ENCODE measurements at regions not wholly inside any gene's neighbourhood (a gene's known extent, or its start where the extent isn't known, plus 50 kb on each side); places are given as distances from the start of the nearest gene placed in this dataset.
"Not testable (repeated sequence)": the region's sequence is repeated elsewhere in the genome, so short reads cannot be mapped to it uniquely, and the experiment has no call there.

DNA sequence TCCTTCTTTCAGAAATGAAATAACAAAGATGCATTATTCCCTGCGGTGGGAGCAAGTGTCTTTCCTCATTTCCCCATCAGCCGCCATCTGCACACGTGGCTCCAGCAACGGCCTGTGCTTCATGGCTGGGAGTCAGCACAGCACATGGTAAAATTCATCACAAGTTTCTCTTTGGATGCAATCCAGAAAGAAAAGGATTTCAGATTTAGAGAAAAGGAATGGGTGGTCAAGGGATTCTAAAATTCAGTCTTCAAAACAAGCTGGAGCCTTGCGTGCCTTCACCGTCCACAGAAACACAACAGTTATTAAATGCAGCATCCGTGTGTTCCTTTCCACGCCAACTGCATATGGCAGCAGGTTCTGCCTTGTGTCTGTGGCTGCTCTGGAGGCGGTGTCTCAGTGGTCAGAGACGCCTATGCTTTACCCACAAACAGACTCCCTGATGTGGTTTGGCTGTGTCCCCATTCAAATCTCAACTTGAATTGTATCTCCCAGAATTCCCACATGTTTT lies 107.6 kb downstream of the THBS2 start:
- in situ Hi-C loops (cut with HindIII; ENCODE audit: low sequenced_read_pairs) = no loop called here

DNA sequence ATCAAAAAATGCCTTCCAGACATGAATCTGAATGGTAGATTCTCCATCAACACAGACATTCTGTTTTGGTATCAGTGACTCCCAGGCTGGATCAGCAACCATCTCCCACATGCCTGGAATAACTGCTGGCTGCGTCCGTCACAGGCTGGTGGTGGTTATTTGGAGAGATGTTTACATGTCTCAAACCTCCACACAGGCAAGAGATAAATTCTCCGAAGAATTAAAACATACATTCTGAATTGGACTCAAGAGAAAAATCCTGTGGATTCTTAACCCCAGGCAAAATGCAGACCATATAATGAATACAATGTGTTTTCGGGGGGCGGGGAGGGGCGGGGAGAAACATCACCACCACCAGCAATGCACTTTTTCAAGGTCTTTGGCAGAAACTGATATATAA lies 108.2 kb downstream of the THBS2 start:
- in situ Hi-C loops (cut with HindIII; ENCODE audit: low sequenced_read_pairs) = no loop called here

DNA sequence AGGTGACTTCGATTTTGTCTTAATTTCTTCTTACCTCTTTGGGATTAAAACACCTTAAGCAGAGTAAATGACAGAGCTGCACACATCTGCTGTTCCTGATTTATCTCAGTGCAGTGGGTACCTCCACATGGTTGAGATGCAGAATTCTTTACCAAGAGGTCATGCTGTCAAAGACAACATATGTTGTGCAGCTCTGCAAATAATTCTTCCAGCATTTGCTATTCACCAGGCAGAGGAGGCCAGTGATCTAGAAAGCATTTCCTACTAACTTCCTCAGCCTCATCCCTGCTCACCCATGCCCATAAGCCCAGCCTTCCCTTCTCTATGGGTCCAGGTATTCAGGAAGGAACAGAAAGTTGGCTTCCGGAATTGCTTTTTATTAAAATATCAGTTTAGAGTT lies 109.3 kb downstream of the THBS2 start:
- in situ Hi-C loops (cut with HindIII; ENCODE audit: low sequenced_read_pairs) = no loop called here

DNA sequence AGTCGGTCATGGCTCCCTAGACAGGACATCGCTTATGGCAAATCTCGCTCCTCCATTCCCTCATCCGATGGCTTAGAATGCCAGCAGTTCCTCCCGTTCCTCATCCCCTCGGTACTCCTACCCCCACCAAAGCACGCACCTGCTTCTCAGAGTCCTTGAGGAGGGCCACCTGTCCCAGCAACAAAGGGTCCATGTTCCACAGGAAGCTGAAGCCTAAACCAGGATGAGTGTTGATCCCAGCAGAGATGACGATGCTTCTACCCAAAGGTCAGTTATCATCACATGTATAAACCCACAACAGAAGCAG lies 111.2 kb downstream of the THBS2 start:
- in situ Hi-C loops (cut with HindIII; ENCODE audit: low sequenced_read_pairs) = no loop called here

DNA sequence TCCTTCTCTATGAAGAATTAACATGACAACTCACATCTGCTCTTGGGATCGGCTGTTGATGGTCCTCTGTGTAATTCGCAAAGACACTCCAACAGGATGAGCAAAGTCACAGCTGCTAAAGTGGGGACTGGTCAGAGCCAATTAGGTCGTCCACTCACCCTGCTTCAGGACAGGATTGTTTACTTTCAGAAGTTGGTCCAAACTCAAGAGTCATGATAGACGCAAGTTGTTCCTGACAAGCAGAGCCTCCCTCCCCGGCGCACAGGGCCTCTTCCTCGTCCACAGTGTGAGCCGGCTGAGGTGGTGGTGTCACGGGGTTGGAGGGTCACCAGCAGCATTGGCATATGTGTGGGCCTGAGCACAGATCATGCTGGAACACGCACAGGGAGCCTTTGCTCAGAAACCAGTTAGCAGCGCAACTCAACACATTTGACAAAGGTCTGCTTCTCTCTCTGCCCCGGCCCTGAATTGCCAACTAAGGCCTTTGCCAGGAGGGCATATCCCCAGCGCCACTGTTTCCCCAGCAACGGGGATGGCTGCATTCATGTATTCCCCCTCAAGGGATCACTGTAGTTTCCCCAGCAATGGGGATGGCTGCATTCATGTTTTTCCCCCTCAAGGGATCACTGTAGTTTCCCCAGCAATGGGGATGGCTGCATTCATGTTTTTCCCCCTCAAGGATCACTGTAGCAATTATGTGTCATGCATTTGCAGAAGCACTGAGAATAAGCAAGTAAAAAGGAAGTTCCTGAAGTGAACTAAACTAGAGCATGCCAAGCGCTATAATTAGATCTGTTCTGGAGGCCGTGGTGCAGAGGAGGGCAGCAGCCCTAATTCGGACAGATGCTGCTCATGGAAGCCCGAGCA lies 111.7 kb downstream of the THBS2 start:
- in situ Hi-C loops (cut with HindIII; ENCODE audit: low sequenced_read_pairs) = no loop called here

DNA sequence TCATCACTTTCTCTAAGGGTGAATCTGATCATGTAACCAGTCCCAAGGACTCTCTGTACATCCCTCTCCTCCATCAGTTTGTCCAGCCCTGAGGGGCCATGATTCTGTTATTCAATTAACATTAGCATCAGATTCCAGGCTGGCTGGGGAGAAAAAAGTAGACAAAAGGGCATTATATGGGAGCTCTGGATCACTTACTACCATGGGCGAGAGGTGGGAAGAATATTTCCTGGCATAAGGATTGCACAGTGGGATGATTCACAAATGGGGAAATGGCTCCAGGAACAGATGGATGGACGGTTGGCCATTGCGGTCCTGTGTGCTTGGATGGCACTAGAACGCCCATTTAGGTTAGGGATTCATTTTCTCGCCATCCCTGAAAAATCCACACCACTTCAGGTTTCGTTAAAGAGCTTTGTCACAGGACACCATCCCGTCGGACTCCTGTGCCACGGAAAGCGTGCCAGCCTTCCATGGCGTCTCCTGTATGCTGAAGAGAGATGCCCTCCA lies 112.6 kb downstream of the THBS2 start:
- in situ Hi-C loops (cut with HindIII; ENCODE audit: low sequenced_read_pairs) = no loop called here

DNA sequence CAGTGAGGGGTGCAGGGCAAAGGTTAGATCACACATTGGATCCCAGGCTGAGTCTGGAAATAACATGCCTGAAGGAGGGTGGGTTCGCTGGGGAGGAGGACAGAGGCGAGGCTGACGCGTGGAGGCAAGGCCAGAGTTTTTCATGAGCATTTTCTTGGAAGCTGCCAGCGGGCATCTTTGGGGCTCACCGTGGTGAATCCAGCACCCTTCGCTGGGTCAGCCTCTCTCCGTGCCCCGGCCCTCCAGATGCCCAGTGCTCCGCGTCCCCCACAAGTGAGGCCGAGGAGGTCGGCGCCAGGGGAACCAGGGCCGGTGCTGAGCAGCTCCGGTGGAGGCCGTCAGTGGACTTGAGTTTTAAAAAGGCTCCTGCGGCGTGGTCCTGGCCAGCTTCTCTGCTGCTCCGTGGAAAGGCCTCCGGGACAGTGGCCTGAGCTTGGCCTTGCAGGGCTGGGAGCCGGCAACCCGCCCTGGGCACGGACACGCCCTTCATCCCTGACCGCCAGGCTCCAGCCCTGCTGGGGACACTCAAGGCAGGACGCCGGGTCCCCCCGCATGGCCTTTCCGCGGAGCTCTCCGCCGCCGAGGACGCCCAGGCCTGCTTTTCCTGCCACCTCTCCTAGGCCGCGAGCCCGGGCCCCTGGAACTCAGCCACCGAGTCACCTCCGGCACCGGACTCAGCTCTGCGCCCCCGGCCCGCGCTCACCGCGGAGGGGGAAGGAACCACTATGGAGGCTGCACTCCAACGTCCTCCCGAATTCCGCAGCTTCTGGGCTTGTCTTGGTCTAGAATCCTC lies 114.3 kb downstream of the THBS2 start:
- in situ Hi-C loops (cut with HindIII; ENCODE audit: low sequenced_read_pairs) = no loop called here

DNA sequence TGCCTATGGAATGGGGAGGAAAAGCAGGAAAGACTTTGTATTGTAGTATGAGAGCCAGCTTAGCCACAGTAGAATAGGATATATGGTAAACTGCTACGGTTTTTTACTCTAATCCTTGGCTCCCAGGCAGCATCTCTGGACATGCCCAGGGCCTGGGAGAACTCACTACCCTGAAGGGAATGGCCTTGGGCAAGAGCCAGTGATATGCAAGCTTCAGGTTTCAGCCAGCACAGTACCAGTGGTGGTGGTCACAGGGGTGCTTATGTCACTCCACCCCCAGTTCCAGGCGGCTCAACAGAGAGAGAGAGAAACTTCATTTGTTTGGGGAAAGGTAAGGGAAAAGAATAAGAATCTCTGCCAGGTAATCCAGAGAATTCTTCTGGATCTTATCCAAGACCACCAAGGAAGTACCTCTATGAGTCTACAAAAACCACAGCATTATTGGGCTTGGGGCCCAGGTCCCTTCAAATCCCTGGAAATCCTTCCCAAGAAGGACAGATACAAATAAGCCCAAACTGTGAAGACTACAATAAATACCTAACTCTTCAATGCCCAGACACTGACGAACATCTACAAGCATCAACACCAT lies 121.2 kb downstream of the THBS2 start:
- in situ Hi-C loops (cut with HindIII; ENCODE audit: low sequenced_read_pairs) = no loop called here

DNA sequence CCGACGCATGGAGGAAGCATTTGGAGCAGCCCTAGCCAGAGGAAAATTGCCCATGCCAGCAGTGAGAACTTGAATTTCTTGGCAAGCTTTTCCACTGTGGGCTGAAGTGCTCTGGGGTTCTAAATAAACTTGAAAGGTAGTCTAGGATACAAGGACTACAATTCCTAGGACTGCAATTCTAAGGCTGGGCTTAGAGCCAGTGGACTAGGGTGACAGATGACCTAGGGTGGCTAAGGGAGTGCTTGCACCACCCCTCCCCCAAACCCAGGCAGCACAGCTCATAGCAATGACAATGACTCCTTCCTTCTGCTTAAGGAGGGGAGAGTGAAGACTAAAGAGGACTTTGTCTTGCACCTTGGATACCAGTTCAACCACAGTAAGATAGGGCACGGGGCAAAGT lies 122.3 kb downstream of the THBS2 start:
- in situ Hi-C loops (cut with HindIII; ENCODE audit: low sequenced_read_pairs) = no loop called here

DNA sequence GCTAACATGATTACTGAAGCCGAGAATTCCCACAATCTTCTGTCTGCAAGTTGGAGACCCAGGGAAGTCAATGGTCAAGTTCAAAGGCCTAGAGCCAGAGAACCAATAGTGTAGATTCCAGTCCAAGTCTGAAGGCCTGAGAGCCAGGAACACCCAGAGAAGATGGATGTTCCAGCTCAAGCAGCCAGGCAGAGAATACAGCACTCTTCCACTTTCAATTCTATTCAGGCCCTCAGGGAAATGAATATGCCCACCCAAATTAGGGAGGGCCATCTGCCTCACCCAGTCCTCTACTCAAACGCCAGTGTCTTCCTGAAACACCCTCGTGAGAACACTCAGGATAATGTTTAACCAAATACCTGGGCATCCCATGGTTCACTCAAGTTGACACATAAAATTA lies 123.5 kb downstream of the THBS2 start:
- in situ Hi-C loops (cut with HindIII; ENCODE audit: low sequenced_read_pairs) = no loop called here

DNA sequence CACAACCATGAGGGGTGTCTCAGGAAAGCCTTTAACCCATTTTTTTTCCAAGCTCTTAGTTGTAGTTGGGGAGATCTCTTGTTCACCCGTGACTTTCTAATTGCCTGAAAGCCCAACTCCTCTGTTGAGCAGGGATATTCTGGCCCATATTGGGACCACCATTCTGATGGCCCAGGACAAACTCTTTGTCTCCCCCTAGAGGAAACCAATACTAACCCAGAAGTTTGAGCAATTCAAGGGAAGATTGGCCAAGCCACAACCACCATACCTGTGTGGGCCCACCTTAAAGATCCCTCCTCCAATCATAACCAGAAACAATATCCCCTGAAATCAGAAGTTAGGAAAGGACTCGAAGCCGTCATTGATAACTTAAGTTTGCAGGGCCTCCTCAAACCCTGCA lies 132.6 kb downstream of the THBS2 start:
- in situ Hi-C loops (cut with HindIII; ENCODE audit: low sequenced_read_pairs) = no loop called here

DNA sequence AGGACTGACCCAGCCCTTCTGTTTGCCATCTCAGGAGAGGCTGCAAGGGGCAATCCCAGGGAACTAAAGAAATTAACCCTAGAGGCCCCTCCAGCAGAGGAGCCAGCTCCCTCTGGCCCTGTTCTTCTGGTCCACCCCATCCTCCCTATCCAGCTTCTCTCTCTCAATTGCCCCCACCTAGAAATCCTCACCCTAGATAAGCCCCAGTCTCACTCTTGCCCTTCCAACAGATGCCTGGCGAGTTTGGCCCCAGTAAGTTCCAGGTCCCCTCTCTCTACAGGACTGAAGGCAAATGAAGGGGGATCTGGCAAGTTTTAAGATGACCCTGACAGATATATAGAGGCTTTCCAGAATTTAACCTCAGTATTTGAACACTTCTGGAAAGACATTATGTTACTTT lies 134.0 kb downstream of the THBS2 start:
- in situ Hi-C loops (cut with HindIII; ENCODE audit: low sequenced_read_pairs) = no loop called here

DNA sequence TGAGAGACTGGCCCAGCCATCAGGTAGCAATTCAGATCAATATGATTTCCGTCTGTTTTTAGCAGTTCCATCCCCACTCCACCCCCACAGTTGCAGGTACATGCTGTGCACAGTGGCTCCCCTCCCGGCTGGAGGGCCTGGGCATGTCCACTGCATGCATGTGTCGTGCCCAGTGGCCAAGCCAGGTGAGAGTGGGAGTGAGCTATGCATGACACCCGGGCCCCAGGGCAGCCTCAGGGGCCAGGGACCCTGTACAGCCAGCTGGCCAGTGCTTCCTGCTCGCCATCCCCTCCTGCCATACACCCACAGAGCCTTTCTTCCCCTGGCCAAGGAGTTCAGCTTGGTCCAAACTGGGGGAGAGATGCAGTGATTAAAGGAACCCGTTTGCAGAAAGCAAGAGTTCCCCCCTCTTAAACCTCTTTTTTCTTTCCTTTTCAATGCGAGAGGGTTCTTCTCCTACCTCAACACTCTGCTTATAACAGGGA lies 135.3 kb downstream of the THBS2 start:
- in situ Hi-C loops (cut with HindIII; ENCODE audit: low sequenced_read_pairs) = no loop called here

DNA sequence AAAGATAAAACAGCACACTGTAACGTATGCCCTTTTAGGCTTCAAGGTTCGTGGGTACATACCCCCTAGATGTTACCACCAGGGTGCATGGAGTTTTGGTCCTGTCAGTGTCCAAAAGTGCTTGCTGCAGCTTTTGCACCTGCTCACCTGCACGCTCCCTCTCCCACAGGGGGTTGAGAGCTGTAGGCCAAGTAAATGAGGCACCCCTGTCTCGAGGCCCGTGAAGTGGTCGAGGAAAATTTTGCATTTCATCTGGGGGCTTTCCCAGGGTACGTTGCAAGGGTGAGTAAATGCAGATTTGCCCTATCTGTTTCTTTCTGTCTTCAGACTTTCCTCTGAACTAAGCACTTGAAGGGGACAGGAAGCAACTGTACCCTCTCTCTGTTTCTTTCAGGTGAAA lies 136.0 kb downstream of the THBS2 start:
- in situ Hi-C loops (cut with HindIII; ENCODE audit: low sequenced_read_pairs) = no loop called here

DNA sequence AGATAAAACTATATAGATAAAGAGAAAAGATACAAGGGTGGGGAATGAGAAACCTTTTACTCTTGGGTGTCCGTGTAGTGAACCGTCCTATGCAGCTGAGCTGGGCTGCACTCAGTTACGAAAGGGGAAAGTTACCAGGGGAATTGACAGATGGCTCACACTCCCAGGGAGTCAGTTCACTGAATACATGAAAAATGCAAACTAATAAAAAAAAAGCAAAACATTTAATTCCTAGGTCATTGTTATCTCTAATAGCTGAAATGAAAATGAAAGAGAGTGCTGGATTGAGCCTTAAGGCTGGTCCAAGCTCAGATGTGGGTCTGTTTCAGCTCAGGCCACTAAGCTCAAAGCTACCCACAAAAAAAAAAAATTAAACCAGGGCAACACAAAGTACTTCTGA lies 138.0 kb downstream of the THBS2 start:
- in situ Hi-C loops (cut with HindIII; ENCODE audit: low sequenced_read_pairs) = no loop called here

DNA sequence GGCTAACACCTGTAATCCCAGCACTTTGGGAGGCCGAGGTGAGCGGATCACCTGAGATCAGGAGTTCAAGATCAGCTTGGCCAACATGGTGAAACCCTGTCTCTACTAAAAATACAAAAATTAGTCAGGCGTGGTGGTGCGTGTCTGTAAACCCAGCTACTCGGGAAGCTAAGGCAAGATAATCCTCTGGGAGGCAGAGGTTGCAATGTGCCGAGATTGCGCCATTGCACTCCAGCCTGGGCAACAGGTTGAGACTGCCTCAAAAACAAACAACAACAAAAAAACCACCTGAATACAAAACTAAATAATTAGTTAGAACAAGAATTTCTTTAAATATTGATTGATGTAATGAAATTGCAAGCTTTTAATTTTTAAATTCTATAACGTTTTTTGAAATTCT lies 139.0 kb downstream of the THBS2 start:
- in situ Hi-C loops (cut with HindIII; ENCODE audit: low sequenced_read_pairs) = not testable (repeated sequence)

DNA sequence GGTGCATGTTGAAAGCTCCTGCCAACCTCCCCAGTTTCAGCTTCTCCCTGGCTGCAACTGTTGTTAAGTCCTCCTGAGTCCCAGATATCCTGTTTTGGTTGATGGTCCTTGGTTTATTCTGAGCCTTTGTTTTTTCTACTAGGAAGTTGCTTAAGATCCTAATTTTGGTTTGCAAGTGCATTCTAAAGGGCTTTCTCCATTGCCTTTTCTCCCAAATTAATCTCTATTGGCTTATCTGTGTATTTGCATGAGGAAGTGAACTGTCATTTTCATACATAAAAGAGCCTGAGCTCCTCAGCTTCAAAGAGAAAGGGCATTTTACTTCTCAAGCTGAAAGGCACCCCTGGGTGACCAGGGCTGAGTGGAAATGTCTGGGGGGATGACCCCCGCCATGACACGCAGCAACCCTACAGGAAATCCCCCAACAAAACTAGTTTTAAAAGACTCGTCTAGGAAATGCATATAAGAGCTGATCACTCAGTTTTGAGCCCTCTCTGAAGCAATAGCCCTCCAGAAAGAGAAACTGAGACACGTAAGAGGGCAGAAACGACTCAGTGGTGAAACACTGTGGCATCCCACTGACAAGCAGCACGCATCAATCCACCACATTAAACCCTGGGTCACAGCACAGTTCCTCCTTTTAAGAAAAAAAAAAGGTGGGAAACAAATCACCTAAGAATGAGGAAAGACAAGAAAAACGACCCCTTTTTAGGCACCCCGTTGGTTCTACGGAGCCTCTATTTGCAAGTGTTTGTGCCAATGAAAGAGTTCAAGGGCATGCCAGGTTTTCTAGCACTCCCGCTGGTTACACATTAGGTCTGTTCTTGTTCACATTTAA lies 140.9 kb downstream of the THBS2 start:
- in situ Hi-C loops (cut with HindIII; ENCODE audit: low sequenced_read_pairs) = no loop called here

DNA sequence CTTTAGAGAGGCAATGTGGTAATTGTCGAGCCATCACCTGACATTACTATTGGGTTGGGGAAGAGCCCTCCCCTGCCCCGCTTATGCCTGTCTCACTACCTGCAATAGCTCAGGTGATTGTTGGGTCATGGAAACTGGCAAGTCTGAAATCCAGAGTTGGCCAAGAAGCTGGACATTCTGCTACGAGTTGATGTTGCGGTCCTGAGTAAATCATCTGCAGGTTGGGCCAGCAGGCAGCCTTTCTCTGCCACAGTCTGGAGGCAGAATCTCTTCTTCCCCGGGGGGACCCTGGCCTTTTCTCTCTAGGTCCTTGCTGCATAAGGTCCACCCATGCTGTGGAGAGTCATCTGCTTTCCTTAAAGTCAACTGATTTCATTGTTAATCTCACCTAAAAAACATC lies 142.4 kb downstream of the THBS2 start:
- in situ Hi-C loops (cut with HindIII; ENCODE audit: low sequenced_read_pairs) = no loop called here

DNA sequence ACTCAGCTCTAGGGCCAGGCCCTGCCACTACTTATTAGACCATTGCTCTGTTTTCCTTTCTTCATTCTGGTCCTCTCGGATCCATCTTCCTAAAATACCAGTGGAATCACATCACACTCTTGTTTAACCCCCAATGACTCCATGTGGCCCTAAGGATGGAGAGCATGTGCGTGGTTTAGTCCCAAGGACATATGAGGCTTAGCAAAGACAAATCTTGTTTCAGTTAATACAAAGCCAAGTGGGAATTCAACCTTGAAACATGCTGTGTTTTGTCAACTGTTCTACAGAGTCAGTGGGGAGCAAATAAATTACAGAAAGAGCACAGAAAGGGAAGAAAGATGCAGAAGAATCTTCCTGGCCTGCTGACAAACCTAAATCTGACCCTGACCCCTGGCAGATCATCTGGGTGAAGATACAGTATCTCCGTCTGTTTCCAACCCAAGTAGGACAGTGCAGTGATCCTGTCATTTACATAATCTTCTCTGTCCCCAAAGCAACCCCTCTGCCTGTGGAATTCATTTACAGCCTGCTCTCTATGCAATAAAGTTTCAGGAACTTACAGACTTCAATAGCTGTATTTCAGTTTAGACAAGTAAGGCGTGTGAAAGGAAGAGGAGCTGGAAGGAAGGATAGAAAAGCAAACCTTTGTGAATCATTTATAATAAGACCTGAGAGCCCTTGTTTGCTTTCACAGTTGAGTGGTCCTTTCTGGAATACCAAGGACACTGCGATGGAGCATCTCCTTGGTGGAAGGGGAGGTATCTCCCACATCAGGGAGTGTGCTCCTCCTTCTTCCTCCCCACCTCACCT lies 144.0 kb downstream of the THBS2 start:
- in situ Hi-C loops (cut with HindIII; ENCODE audit: low sequenced_read_pairs) = no loop called here

DNA sequence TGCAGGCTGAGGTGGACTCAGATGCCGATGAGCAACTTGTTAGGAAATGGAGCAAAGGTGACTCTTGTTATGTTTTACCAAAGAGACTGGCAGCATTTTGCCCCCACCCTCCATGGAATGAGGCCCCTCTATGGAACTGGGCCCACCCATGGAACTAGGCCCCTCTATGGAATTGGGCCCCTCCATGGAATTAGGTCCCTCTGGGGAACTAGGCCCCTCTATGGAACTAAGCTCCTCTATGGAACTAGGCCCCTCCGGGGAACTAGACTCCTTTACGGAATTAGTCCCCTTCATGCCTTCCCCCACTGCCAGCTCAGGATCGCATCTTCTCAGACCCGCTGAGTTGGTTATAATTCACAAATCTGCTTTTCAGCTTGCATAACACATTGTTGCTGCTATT lies 144.9 kb downstream of the THBS2 start:
- in situ Hi-C loops (cut with HindIII; ENCODE audit: low sequenced_read_pairs) = no loop called here
